ELF-1 (cell line): ENCODE measurements at regions not wholly inside any gene's neighbourhood (a gene's known extent, or its start where the extent isn't known, plus 50 kb on each side); places are given as distances from the start of the nearest gene placed in this dataset.

Source experiments
- DNase-seq: peaks from one replicate; pipeline ENCODE4 v3.0.0-alpha.2; 2016; ENCODE audit warnings: low read depth, low spot score

GRCh38 chr2:67240507-67240906 is 156.6 kb upstream of the ETAA1 start:
- no peak for DNase-seq

GRCh38 chr2:67241453-67241852 is 155.7 kb upstream of the ETAA1 start:
- no peak for DNase-seq

- no peak for DNase-seq
Observed at GRCh38 chr2:67242456-67242855, 154.7 kb upstream of the ETAA1 start.

GRCh38 chr2:67243919-67244318 is 153.2 kb upstream of the ETAA1 start:
- no peak for DNase-seq

DNA sequence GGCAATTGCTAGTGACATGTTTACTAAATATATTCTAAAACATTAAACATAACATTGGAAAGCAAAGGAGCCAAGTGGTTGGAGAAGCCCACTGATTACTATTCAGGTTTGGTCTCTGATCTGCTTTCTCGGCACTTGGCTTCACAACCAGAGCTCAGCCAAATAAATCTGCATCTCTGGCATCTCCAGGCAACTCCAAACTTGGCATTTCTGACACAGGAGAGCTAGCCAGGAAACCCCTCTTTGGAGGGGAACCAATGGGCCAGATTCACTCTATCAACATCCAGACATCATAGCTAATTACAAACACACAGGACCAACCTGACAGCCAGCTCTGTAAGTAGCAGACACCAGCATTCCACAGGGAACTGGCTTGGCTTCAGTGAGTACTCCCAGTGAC is 150.3 kb upstream of the ETAA1 start:
- no peak for DNase-seq

- DNase-seq = no peak
Observed at GRCh38 chr2:67251741-67252140, 145.4 kb upstream of the ETAA1 start.

DNA sequence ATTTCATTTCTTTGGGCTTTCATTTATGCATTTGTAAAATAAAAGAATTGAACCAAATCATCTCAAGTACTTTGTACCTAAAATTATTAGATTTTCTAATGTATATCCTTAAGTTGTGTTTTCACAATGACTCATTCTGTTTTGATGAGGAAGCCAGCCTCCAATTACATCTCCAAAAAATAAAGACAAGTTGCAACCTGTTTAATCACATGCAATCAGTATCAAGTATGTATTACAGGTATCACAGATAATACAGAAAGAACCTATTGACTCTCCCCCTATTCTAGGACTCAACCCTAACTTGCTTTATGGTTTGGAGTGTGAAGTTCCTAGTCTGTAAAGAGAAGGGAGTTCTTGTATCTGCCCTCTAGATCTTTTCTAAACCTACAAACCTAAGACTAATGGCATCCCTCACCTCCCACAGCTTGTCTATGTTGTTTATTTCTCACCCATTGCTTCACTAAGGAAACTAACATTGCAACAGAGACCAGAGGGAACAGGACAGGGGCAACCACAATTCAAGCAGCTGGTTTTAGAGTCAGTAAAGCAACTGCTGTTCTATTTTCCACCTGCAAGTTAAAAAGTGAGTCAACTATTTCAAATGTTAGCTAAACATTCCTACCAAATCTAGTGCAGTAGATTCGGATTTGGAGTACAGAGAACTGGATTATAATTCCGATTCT is 141.1 kb upstream of the ETAA1 start:
- no peak for DNase-seq

DNA sequence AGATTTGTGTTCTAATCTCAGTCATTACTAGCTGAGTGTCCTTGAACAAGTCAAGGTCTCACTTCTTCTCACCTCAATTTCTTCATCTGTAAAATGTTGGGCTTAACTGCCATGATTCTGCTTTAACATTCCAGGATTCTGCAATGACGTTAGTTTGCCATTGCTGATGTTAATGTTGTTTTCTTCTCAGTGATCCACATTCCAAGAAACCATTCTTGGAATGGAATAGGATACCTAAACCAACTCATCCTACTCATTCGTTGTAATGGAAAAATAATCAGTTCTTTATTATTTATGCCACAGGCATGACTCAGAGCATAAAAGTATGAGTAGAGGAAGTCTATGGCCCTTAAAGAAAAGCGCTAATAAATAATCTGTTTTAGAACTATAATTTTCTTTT is 140.2 kb upstream of the ETAA1 start:
- DNase-seq = no peak

- DNase-seq = no peak
Observed at GRCh38 chr2:67258122-67258521, 139.0 kb upstream of the ETAA1 start.

- no peak for DNase-seq
Observed at GRCh38 chr2:67258831-67259230, 138.3 kb upstream of the ETAA1 start.

GRCh38 chr2:67259556-67260342 is 137.4 kb upstream of the ETAA1 start:
- no peak for DNase-seq

DNA sequence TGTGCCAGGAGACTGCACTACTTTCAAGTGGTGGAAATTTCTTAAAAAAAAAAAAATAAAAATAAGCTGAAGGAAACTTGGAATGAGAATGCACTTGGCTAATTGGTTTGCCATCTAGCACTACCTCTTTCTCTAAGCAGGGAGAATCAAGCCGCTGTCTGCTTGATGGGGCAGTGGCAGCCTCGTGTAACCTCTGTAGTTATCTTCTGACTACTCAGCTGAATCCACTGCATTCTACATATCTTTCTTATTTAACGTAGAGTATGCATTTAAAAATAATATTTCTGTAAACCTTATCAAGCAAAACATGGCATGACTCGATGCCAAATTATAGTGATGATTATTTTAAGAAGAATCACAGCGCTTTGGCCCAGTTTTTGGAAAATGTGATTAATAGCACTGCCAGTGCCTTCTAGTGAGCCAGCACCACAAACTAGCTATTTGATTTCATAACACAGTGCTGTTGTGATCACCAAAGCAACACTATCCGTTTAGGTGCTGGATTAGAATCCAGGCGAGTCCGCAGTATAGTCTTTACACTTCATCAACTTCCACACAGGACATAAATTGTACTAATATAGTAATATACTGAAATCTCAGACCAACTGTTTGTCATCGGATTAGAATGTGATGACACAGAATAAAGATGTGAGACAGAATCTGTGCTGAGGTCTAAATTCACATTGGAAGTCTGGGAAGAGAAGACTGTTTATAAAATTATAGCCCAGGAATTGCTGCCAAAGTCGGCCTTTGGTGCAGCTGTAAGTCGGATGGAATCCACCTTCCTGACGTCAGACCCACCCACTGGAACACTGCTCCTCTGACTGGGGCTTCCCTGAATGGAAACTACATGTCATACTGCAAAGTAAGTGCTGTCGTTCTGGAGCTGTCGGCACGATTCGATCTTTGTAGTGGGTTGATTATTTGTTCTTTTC is 136.5 kb upstream of the ETAA1 start:
- no peak for DNase-seq

DNA sequence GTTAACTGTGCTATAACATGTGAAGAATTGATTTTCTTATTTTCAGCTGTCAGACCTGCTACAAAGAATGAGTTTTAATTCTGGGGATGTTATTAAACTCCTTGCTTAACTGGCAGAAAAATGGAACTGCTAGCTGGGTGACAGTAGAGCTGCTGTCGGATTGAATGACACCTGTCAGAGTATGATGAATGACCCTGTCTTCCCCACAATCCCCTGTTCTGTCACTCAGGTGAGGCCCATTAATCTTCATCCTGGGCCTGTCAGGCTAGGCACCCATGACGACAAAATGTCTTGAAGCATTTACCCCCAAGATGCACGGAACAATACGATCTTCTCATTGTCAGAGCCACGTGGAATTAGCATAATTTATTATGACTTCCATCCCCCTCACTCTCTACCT is 129.9 kb upstream of the ETAA1 start:
- peak; percentile 40 for DNase-seq

DNA sequence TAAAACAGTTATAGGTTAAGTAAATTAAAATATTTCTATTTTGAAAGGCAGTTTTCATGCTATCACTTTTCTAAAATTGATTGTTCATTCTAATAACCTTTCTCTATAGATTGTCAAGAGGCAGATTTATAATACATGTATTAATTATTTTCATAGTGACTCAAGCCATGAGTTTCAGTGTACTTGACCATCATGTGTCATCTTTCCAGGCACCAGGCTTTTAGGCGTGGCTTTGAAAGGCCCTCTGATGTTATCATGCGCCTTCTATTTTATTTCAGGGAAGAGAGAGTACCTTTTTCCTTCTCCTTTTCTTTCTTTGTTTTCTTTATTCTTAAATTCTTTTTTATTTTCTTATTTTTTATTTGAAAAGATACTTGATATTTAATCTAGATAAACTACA is 128.3 kb upstream of the ETAA1 start:
- DNase-seq = no peak

DNA sequence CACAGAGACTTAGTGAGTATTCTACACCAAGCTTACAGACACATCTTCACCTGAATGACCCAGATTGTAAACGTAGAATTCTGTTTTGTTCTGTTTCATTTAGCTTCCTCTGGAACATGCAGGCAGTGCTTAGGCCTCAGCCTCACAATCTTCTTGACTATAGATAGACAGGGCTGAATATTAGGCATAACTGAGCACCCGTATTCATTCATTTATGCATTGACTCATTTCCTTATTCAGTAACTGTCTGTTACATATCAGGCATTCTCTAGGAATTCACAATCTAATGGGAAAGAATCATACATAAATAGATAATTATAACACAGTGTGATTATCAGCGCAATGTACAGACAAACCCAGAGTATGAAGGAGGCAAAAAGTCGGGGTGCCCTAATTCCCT is 124.9 kb upstream of the ETAA1 start:
- DNase-seq = no peak

DNA sequence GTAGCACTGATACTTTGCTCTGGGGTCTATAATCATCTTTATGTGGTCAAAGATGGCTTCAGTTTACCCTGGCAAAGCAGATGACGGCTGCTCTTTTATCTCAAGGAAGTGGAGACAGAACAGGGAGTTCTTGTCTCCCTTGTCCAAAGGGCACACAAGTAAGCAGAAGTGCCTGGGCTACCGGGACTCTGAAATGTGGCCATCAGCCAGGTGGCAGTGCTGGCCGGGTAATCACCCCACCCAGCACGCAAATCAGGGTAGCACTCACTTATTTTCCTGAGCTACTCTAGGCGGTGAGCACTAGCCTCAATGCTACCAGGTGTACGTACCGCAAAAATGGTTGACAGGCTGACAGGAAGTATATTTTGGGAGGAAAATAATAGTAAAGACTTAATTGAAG is 119.7 kb upstream of the ETAA1 start:
- peak; percentile 14 for DNase-seq

GRCh38 chr2:67281101-67281500 is 116.0 kb upstream of the ETAA1 start:
- DNase-seq = no peak

GRCh38 chr2:67283641-67284040 is 113.5 kb upstream of the ETAA1 start:
- no peak for DNase-seq

- DNase-seq = no peak
Observed at GRCh38 chr2:67286981-67287759, 110.0 kb upstream of the ETAA1 start.

GRCh38 chr2:67289271-67289670 is 107.9 kb upstream of the ETAA1 start:
- DNase-seq = no peak

GRCh38 chr2:67289921-67290371 is 107.2 kb upstream of the ETAA1 start:
- no peak for DNase-seq
